B cell (primary cell): ENCODE measurements at regions not wholly inside any gene's neighbourhood (a gene's known extent, or its start where the extent isn't known, plus 50 kb on each side); places are given as distances from the start of the nearest gene placed in this dataset.

ENCODE experiments used
- ATAC-seq: fragments of 200-7000 bp; cut with Tn5 transposase; one replicate; pipeline ENCODE4 v1.10.0; 2021; ENCODE audit warnings: low read depth, mild to moderate bottlenecking, moderate number of reproducible peaks, moderate library complexity
- CTCF ChIA-PET: fragments of 350-600 bp; sonication (Branson Sonifier 250); formaldehyde crosslinking; loops from one replicate; lab custom pipeline; 2021; ENCODE audit warnings: antibody characterized with exemption, inconsistent platforms; lab: Charles Lee
- POLR2A ChIA-PET: fragments of 350-600 bp; sonication (Branson Sonifier 250); formaldehyde crosslinking; loops from one replicate; lab custom pipeline; 2021; ENCODE audit warnings: antibody characterized with exemption; lab: Charles Lee
- DNase-seq: peaks from one replicate; pipeline ENCODE4 v3.0.0; 2013
- H2AFZ ChIP-seq: 2 replicates; pipeline ENCODE4 v1.6.1; 2012; ENCODE audit warnings: mild to moderate bottlenecking, low read depth, low read length; ENCODE audit not compliant: insufficient read depth, poor library complexity, severe bottlenecking
- H3K27ac ChIP-seq, 2 donors: 1 replicate in 1 of 2; 2 replicates in 1 of 2; pipeline ENCODE4 v1.5.1; 2012 to 2013; ENCODE audit warnings: low read length in 2 of 2, mild to moderate bottlenecking in 2 of 2, moderate library complexity in 1 of 2
- H3K27me3 ChIP-seq, 4 experiments: fragments of 200-600 bp in 1 of 4; sonication (generic) in 1 of 4; replicated peaks in 1 of 4; 1 replicate in 2 of 4; 2 replicates in 2 of 4; pipeline versions ENCODE4 v1.6.1 to v1.7.0; 2013 to 2016; ENCODE audit warnings: low read length in 3 of 4, mild to moderate bottlenecking in 2 of 4, mixed read lengths in 1 of 4, moderate library complexity in 1 of 4; ENCODE audit not compliant: insufficient read depth in 4 of 4, control insufficient read depth in 3 of 4; ENCODE audit errors: control extremely low read depth in 1 of 4
- H3K36me3 ChIP-seq, 2 experiments: replicated peaks in 1 of 2; 1 replicate in 1 of 2; 2 replicates in 1 of 2; pipeline versions ENCODE4 v1.6.1 to v1.7.1; 2013; ENCODE audit warnings: low read length in 1 of 2; ENCODE audit not compliant: insufficient read depth in 2 of 2, control insufficient read depth in 1 of 2; ENCODE audit errors: control extremely low read depth in 1 of 2, extremely low read depth in 1 of 2
- H3K4me1 ChIP-seq, 2 donors: fragments of 200-600 bp in 1 of 2; sonication (generic) in 1 of 2; 1 replicate in 1 of 2; 2 replicates in 1 of 2; pipeline versions ENCODE4 v1.5.1 to v1.6.1; 2013 to 2017; ENCODE audit warnings: low read length in 2 of 2; ENCODE audit not compliant: control insufficient read depth in 2 of 2, insufficient read depth in 2 of 2
- H3K4me2 ChIP-seq: replicated peaks from 2 replicates; pipeline ENCODE3; 2012; ENCODE audit warnings: mild to moderate bottlenecking, low read depth, low read length; ENCODE audit not compliant: poor library complexity, severe bottlenecking
- H3K4me3 ChIP-seq, 5 experiments: fragments of 200-600 bp in 1 of 5; sonication (generic) in 1 of 5; 1 replicate in 3 of 5; 2 replicates in 2 of 5; pipeline versions ENCODE4 v1.5.1 to v1.7.0; 2011 to 2016; ENCODE audit warnings: low read length in 4 of 5, mild to moderate bottlenecking in 4 of 5, low read depth in 2 of 5, control low read depth in 1 of 5, moderate library complexity in 1 of 5; ENCODE audit not compliant: insufficient read depth in 1 of 5; ENCODE audit errors: control extremely low read depth in 1 of 5, extremely low read depth in 1 of 5
- H3K79me2 ChIP-seq: fragments of 200-600 bp; sonication (generic); one replicate; pipeline ENCODE4 v1.6.0; 2016; ENCODE audit warnings: low read length; ENCODE audit not compliant: control insufficient read depth, insufficient read depth
- H3K9ac ChIP-seq: fragments of 200-600 bp; sonication (generic); 2 replicates; pipeline ENCODE4 v1.6.1; 2017; ENCODE audit warnings: mild to moderate bottlenecking, low read length, moderate library complexity
- H3K9me3 ChIP-seq, 3 donors: one replicate each; pipeline versions ENCODE4 v1.6.1 to v1.7.1; 2013; ENCODE audit warnings: low read length in 2 of 3; ENCODE audit not compliant: control insufficient read depth in 2 of 3, insufficient read depth in 1 of 3; ENCODE audit errors: control extremely low read depth in 1 of 3
- H4K20me1 ChIP-seq: 2 replicates; pipeline ENCODE4 v1.6.0; 2012; ENCODE audit warnings: mild to moderate bottlenecking, low read length; ENCODE audit not compliant: insufficient read depth, control insufficient read depth, poor library complexity, severe bottlenecking
- H3K27ac Mint-ChIP-seq: one replicate; pipeline ENCODE4 v1.8.0; 2021; ENCODE audit warnings: mixed read lengths
- H3K27me3 Mint-ChIP-seq: one replicate; pipeline ENCODE4 v1.8.0; 2021; ENCODE audit warnings: mixed read lengths
- H3K4me1 Mint-ChIP-seq: one replicate; pipeline ENCODE4 v1.8.0; 2021; ENCODE audit warnings: mixed read lengths
- H3K4me3 Mint-ChIP-seq: one replicate; pipeline ENCODE4 v1.8.0; 2021; ENCODE audit warnings: mixed read lengths
- H3K9me3 Mint-ChIP-seq: one replicate; pipeline ENCODE4 v1.8.0; 2022; ENCODE audit warnings: mixed read lengths; ENCODE audit not compliant: insufficient read depth
- EZH2 ChIP-seq: IDR thresholded peaks from 2 replicates; pipeline ENCODE4 v1.6.1; 2012; ENCODE audit warnings: borderline replicate concordance, low read depth, mild to moderate bottlenecking, moderate library complexity, low read length; ENCODE audit not compliant: insufficient read depth, poor library complexity, severe bottlenecking
- WGBS: methylation state at CpG from one replicate; pipeline ENCODE4 v1.1.5; 2013; ENCODE audit warnings: missing lambda C conversion rate; ENCODE audit not compliant: insufficient coverage; 5-methylcytosine and 5-hydroxymethylcytosine counted together
- intact Hi-C: fragments of 100-400 bp; cut with micrococcal nuclease; formaldehyde crosslinking; loops from one replicate; pipeline ENCODE4 v1.10.0; 2022
- TF ChIP-seq, protein P1 (sequence below): fragments of 200-600 bp; IDR thresholded peaks from one replicate; pipeline ENCODE4 v1.8.0; 2022; ENCODE audit warnings: antibody characterized with exemption, mild to moderate bottlenecking

DNA sequence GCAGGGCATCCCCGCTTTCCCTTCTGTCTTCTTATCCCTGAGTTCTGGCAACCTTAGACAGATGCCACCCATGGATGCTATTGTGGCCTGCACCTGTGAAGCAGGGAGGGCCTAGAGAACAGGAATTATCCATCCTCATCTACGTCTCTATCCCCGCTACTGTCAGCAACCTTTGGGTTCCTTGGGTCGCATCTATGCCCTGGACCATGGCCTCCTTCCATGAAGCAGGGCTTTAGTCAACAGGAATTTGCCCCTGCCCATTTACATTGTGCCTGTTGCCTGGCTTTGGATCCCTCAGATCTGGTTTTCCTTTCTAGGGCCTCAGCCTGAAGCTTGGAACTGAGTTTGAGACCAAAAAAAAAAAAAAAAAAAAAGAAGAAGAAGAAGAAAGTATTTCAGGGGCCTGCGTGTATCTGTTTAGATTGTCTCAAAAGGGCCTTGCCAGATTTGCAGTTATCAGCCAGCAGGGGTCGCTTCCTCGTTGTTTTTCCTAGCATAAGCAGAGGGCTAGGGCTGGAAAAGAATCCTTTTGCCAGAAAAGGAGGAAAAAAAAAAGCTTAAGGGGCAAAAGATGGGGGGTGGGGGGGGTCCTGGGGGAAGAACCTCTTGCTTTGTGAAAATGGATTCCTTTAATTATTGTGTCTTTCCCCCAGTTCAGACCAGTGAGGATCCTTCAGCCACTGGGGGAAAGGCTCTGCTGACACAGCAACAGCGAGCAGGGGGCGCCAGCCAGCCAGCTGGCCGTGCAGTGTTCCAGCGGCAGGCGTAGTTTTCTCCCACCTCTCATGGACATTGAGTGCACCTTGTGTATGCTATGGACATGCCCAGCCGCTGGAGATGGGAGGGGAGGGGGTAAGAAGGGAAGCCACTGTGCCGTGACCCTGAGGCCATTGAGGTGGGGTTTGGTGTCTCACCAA, 65.7 kb upstream of the ALDH1L1 start:
- CTCF ChIA-PET: no interaction called here
- Histone ChIP-seq H3K79me2 (no peaks in the 10 kb centered on the region), H3K36me3 (no peaks in the 10 kb centered on the region), H3K27ac (no peak overlapping the region), H3K9me3 (peaks cover 1 to 18% (median 5%) of the 10 kb centered on the region in 3 donors), H2AFZ (no peak overlapping the region), H3K9ac (no peak overlapping the region), H3K27me3 (peaks cover 0 to 2% (median under 1%) of the 10 kb centered on the region in 4 experiments), H3K4me3 (no peak overlapping the region), H4K20me1 (no peaks in the 10 kb centered on the region), H3K4me2 (no peak overlapping the region), H3K4me1 (no peaks in the 10 kb centered on the region)
- ATAC-seq (no peak), DNase-seq (no peak)
- POLR2A ChIA-PET: no interaction called here
- TF ChIP-seq, protein P1, sequence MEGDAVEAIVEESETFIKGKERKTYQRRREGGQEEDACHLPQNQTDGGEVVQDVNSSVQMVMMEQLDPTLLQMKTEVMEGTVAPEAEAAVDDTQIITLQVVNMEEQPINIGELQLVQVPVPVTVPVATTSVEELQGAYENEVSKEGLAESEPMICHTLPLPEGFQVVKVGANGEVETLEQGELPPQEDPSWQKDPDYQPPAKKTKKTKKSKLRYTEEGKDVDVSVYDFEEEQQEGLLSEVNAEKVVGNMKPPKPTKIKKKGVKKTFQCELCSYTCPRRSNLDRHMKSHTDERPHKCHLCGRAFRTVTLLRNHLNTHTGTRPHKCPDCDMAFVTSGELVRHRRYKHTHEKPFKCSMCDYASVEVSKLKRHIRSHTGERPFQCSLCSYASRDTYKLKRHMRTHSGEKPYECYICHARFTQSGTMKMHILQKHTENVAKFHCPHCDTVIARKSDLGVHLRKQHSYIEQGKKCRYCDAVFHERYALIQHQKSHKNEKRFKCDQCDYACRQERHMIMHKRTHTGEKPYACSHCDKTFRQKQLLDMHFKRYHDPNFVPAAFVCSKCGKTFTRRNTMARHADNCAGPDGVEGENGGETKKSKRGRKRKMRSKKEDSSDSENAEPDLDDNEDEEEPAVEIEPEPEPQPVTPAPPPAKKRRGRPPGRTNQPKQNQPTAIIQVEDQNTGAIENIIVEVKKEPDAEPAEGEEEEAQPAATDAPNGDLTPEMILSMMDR: no peak
- no peak for TF ChIP-seq EZH2
- H3K4me1 Mint-ChIP-seq: no peaks in the 10 kb centered on the region
- intact Hi-C loops: no loop called here
- H3K27ac Mint-ChIP-seq: no peak overlapping the region
- 67% methylated on average over 10 of the region's 14 CpGs for WGBS
- peaks cover 12% of the 10 kb centered on the region for H3K9me3 Mint-ChIP-seq
- H3K27me3 Mint-ChIP-seq: peaks cover 4% of the 10 kb centered on the region
- H3K4me3 Mint-ChIP-seq: no peak overlapping the region
